PC-9 (cell line): ENCODE measurements at regions not wholly inside any gene's neighbourhood (a gene's known extent, or its start where the extent isn't known, plus 50 kb on each side); places are given as distances from the start of the nearest gene placed in this dataset.

Experiments
- BruUV-seq: library from RNA; stranded (reverse); fragments of 400-500 nt; replicated peaks from 2 replicates; lab custom pipeline; 2021; lab: Mats Ljungman, UMichigan
- CTCF ChIA-PET: fragments of 300-600 bp; sonication (Branson Sonifier 250); formaldehyde crosslinking; loops from one replicate; lab custom pipeline; 2022; ENCODE audit warnings: antibody characterized with exemption; lab: Charles Lee
- POLR2A ChIA-PET: fragments of 300-600 bp; sonication (Branson Sonifier 250); formaldehyde crosslinking; loops from one replicate; lab custom pipeline; 2022; ENCODE audit warnings: antibody characterized with exemption; ENCODE audit not compliant: unreplicated experiment; lab: Charles Lee
- DNase-seq, 2 experiments: peaks; one replicate each; pipeline versions ENCODE4 v3.0.0 to v3.0.0-alpha.2; 2015 to 2022; ENCODE audit warnings: mixed read lengths in 1 of 2
- H2AFZ ChIP-seq: fragments of 200-600 bp; sonication (generic); 2 replicates; pipeline ENCODE4 v1.8.1; 2017; ENCODE audit warnings: antibody characterized with exemption
- H3F3A ChIP-seq: fragments of 200-600 bp; sonication (generic); 2 replicates; pipeline ENCODE4 v1.8.1; 2017; ENCODE audit warnings: antibody characterized with exemption, mild to moderate bottlenecking, low read depth; ENCODE audit not compliant: insufficient read depth
- H3K27ac ChIP-seq: fragments of 200-600 bp; sonication (generic); 2 replicates; pipeline ENCODE4 v1.6.1; 2016; ENCODE audit warnings: mixed run types
- H3K27me3 ChIP-seq: fragments of 200-600 bp; sonication (generic); 2 replicates; pipeline ENCODE4 v1.6.1; 2016; ENCODE audit warnings: low read depth, mixed run types; ENCODE audit not compliant: insufficient read depth
- H3K36me3 ChIP-seq: fragments of 200-600 bp; sonication (generic); 2 replicates; pipeline ENCODE4 v1.6.1; 2016; ENCODE audit warnings: low read depth, mixed run types
- H3K4me1 ChIP-seq: fragments of 200-600 bp; sonication (generic); replicated peaks from 2 replicates; pipeline ENCODE4 v1.6.1; 2016; ENCODE audit warnings: mixed run types; ENCODE audit not compliant: insufficient read depth
- H3K4me2 ChIP-seq: fragments of 200-600 bp; sonication (generic); 2 replicates; pipeline ENCODE4 v1.6.1; 2017; ENCODE audit warnings: mixed run types
- H3K4me3 ChIP-seq: fragments of 200-600 bp; sonication (generic); 2 replicates; pipeline ENCODE4 v1.6.1; 2016; ENCODE audit warnings: mixed run types
- H3K79me2 ChIP-seq: fragments of 200-600 bp; sonication (generic); 2 replicates; pipeline ENCODE4 v1.6.1; 2017; ENCODE audit warnings: low read depth, mixed run types
- H3K9me2 ChIP-seq: fragments of 200-600 bp; sonication (generic); 2 replicates; pipeline ENCODE4 v1.8.1; 2017; ENCODE audit warnings: mild to moderate bottlenecking; ENCODE audit not compliant: insufficient read depth
- H3K9me3 ChIP-seq: fragments of 200-600 bp; sonication (generic); 2 replicates; pipeline ENCODE4 v1.8.1; 2016; ENCODE audit warnings: low read depth; ENCODE audit not compliant: insufficient read depth
- H4K20me1 ChIP-seq: fragments of 200-600 bp; sonication (generic); 2 replicates; pipeline ENCODE4 v1.8.1; 2017; ENCODE audit not compliant: insufficient read depth
- CTCF ChIP-seq: fragments of 200-600 bp; sonication (generic); conservative IDR thresholded peaks from 2 replicates; pipeline ENCODE4 v1.6.1; 2017; ENCODE audit warnings: mixed run types, antibody characterized with exemption, mild to moderate bottlenecking, moderate library complexity
- EZH2 ChIP-seq: fragments of 200-600 bp; sonication (generic); IDR thresholded peaks from 2 replicates; pipeline ENCODE4 v1.8.0; 2017; ENCODE audit warnings: antibody characterized with exemption, low read depth
- intact Hi-C: fragments of 100-400 bp; cut with micrococcal nuclease; formaldehyde crosslinking; loops from one replicate; pipeline ENCODE4 v1.10.0; 2022; ENCODE audit not compliant: unreplicated experiment

GRCh38 chr5:12217039-12217438, 312.8 kb upstream of the CTNND2 start:
- ChIA-PET CTCF (no interaction called here), POLR2A (no interaction called here)
- no peak for DNase-seq
- Histone ChIP-seq H3K4me2 (no peak overlapping the region), H3K27me3 (no peaks in the 10 kb centered on the region), H3K36me3 (no peaks in the 10 kb centered on the region), H3K27ac (no peak overlapping the region), H3K79me2 (no peaks in the 10 kb centered on the region), H3K4me3 (no peak overlapping the region), H3F3A (no peaks in the 10 kb centered on the region), H3K4me1 (no peaks in the 10 kb centered on the region), H2AFZ (no peak overlapping the region), H3K9me2 (no peaks in the 10 kb centered on the region), H3K9me3 (no peaks in the 10 kb centered on the region), H4K20me1 (no peaks in the 10 kb centered on the region; the same call in 1 of the 2 replicates)
- BruUV-seq: no TSS peak
- intact Hi-C loops: no loop called here
- no peak for TF ChIP-seq EZH2
- no peak for TF ChIP-seq CTCF

- Histone ChIP-seq H3K27ac (no peak overlapping the region), H3K9me2 (no peaks in the 10 kb centered on the region), H3K4me3 (no peak overlapping the region), H2AFZ (no peak overlapping the region), H3K4me1 (no peaks in the 10 kb centered on the region), H3K4me2 (no peak overlapping the region), H3K9me3 (no peaks in the 10 kb centered on the region), H3K36me3 (no peaks in the 10 kb centered on the region), H3F3A (no peaks in the 10 kb centered on the region), H3K79me2 (no peaks in the 10 kb centered on the region), H3K27me3 (no peaks in the 10 kb centered on the region), H4K20me1 (no peaks in the 10 kb centered on the region; the same call in 1 of the 2 replicates)
- BruUV-seq: no TSS peak
- intact Hi-C loops: no loop called here
- TF ChIP-seq EZH2: no peak
- no peak for TF ChIP-seq CTCF
- POLR2A ChIA-PET: no interaction called here
- CTCF ChIA-PET: no interaction called here
- no peak for DNase-seq
Observed at GRCh38 chr5:12214267-12215015, 310.2 kb upstream of the CTNND2 start.

- Histone ChIP-seq H3K4me2 (no peak overlapping the region), H3K27ac (no peak overlapping the region), H3K9me2 (no peaks in the 10 kb centered on the region; the same call in 1 of the 2 replicates), H3F3A (no peaks in the 10 kb centered on the region), H3K27me3 (no peaks in the 10 kb centered on the region), H3K4me1 (no peaks in the 10 kb centered on the region), H4K20me1 (no peaks in the 10 kb centered on the region), H3K36me3 (no peaks in the 10 kb centered on the region), H2AFZ (no peak overlapping the region), H3K9me3 (no peaks in the 10 kb centered on the region), H3K79me2 (no peaks in the 10 kb centered on the region), H3K4me3 (no peak overlapping the region)
- no TSS peak for BruUV-seq
- CTCF ChIA-PET: interaction anchor here (0.7 kb wide), 1 partner anchor 124 kb away, joined by 3 read pairs; no protein-coding TSS in a partner anchor
- DNase-seq: no peak
- POLR2A ChIA-PET: no interaction called here
- intact Hi-C loops: no loop called here
- TF ChIP-seq CTCF: no peak
- no peak for TF ChIP-seq EZH2
Observed at GRCh38 chr5:12208366-12209100, 304.3 kb upstream of the CTNND2 start.
